NCI-H146 (cell line): ENCODE measurements at regions not wholly inside any gene's neighbourhood (a gene's known extent, or its start where the extent isn't known, plus 50 kb on each side); places are given as distances from the start of the nearest gene placed in this dataset.

Experiments used
- DNase-seq: peaks from one replicate; lab custom pipeline; 2025; lab: John Stamatoyannopoulos, UW

- no peak for DNase-seq
Measured at GRCh38 chr5:81914696-81915095, 57.1 kb upstream of the ATG10 start.

- DNase-seq, result no peak
Measured at GRCh38 chr5:81912933-81913332, 58.9 kb upstream of the ATG10 start.

GRCh38 chr5:81909677-81910076, 62.1 kb upstream of the ATG10 start:
- no peak for DNase-seq

GRCh38 chr5:81908771-81909170, 63.1 kb upstream of the ATG10 start:
- DNase-seq, result no peak

GRCh38 chr5:81908044-81908443, 63.8 kb upstream of the ATG10 start:
- no peak for DNase-seq

GRCh38 chr5:81907012-81907635, 64.7 kb upstream of the ATG10 start:
- DNase-seq, result no peak

- no peak for DNase-seq
Measured at GRCh38 chr5:81906086-81906485, 65.7 kb upstream of the ATG10 start.

- DNase-seq, result no peak
Measured at GRCh38 chr5:81904861-81905260, 67.0 kb upstream of the ATG10 start.

- no peak for DNase-seq
Measured at GRCh38 chr5:81904166-81904565, 67.7 kb upstream of the ATG10 start.

- no peak for DNase-seq
Measured at GRCh38 chr5:81901586-81901985, 70.2 kb upstream of the ATG10 start.

- no peak for DNase-seq
Measured at GRCh38 chr5:81899123-81899522, 72.7 kb upstream of the ATG10 start.

- DNase-seq, result no peak
Measured at GRCh38 chr5:81898403-81898802, 73.4 kb upstream of the ATG10 start.

GRCh38 chr5:81896764-81897163, 75.1 kb upstream of the ATG10 start:
- no peak for DNase-seq

- no peak for DNase-seq
Measured at GRCh38 chr5:81895307-81895706, 76.5 kb upstream of the ATG10 start.

GRCh38 chr5:81893961-81894360, 77.9 kb upstream of the ATG10 start:
- no peak for DNase-seq

- DNase-seq, result no peak
Measured at GRCh38 chr5:81884871-81885270, 87.0 kb upstream of the ATG10 start.

- DNase-seq, result no peak
Measured at GRCh38 chr5:81883371-81883770, 88.5 kb upstream of the ATG10 start.

GRCh38 chr5:81881595-81881994, 90.2 kb upstream of the ATG10 start:
- DNase-seq, result no peak

GRCh38 chr5:81879936-81880335, 91.9 kb upstream of the ATG10 start:
- no peak for DNase-seq

GRCh38 chr5:81878333-81878732, 93.5 kb upstream of the ATG10 start:
- DNase-seq, result no peak

- DNase-seq, result no peak
Measured at GRCh38 chr5:81866994-81867393, 104.8 kb upstream of the ATG10 start.

GRCh38 chr5:81860778-81861177, 109.9 kb upstream of the SSBP2 start:
- no peak for DNase-seq

GRCh38 chr5:81859624-81860023, 108.7 kb upstream of the SSBP2 start:
- no peak for DNase-seq
